Renal cortical epithelial cell (primary cell): ENCODE measurements at regions not wholly inside any gene's neighbourhood (a gene's known extent, or its start where the extent isn't known, plus 50 kb on each side); places are given as distances from the start of the nearest gene placed in this dataset.
"Not testable (repeated sequence)": the region's sequence is repeated elsewhere in the genome, so short reads cannot be mapped to it uniquely, and the experiment has no call there.

ENCODE experiments used
- DNase-seq: peaks from one replicate; pipeline ENCODE4 v3.0.0-alpha.2; 2011; ENCODE audit warnings: low read depth

- no peak for DNase-seq
Measured at GRCh38 chr6:95660544-95660943, 83.2 kb downstream of the MANEA start.

DNA sequence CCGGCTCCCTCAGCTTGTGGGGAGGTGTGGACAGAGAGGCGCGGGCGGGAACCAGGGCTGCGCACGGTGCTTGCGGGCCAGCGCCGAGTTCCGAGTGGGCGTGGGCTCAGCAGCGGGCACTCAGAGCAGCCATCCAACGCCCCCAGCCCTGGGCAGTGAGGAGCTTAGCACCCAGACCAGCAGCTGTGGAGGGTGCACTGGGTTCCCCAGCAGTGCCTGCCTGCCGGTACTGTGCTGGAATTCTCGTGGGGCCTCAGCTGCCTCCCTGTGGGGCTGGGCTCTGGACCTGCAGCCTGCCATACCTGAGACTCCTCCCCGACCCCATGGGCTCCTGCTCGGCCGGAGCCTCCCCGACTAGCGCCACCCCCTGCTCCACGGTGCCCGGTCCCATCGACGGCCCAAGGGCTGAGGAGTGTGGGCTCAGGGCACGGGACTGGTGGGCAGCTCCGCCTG lies 92.7 kb downstream of the MANEA start:
- DNase-seq, result no peak

DNA sequence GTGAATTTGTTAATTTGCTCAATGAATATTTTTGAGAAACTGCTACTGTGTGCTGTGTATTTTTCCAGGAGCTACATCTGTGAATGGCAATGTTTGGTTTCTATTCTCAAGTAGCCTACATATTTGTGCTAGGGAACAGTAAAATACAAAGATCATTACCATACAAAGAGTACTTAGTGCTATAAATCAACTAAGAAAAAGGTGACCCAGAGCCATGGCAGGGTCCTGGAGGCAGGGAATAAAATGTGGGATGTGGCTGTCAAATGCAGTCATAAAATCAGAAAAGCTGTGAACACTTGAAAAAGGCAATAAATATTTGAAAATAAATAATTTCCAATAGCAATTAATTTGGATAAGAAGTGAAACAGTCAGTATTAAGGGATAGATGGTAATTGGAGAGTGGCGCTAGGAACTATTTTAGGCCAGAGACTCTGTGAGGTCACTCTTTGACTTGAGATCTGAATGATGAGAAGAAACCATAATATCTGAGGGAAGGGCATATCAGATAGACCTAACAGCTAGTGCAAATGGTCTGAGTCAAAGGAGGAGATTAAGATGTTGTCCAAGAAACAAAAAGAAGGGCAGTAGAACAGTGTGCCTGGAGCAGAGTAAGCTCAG lies 98.8 kb downstream of the MANEA start:
- DNase-seq, result no peak

DNA sequence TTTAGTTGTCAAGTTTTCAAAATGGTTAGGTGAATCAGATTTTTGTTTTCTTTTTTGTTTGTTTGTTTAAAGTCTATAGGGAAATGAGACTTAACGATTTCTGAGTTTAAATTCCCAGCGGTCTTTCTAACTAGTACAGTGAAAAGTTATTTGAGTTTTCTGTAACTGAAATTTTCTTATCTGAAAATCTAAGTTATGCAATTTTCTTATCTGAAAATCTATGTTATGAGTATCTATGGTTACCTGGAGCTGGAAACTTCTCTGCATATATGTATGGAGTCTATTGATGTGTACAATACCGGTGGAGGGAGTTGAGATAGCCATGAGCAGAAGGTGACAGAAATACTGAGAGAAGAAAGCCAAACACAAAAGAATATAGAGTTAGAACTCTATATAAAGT lies 102.6 kb downstream of the MANEA start:
- no peak for DNase-seq

- DNase-seq, result no peak
Measured at GRCh38 chr6:95681736-95682135, 104.4 kb downstream of the MANEA start.

DNA sequence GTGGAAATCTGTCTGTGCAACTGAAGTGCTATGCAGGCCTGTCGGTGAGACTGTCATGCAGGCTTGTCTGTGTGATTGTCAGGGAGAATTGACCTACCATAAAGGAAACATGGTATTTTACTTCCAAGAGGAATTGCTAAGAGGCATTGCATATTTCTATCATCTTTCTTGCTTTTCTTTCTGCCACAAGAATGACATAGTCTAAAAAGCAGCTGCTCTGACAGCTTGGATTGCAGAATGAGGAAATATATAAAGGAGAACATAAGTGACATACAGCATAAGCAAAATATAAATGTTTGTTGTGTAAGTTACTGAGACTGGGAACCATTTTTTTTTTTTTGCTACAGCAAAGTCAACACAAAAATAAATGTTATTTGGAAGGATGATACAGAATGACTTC lies 105.1 kb downstream of the MANEA start:
- no peak for DNase-seq

DNA sequence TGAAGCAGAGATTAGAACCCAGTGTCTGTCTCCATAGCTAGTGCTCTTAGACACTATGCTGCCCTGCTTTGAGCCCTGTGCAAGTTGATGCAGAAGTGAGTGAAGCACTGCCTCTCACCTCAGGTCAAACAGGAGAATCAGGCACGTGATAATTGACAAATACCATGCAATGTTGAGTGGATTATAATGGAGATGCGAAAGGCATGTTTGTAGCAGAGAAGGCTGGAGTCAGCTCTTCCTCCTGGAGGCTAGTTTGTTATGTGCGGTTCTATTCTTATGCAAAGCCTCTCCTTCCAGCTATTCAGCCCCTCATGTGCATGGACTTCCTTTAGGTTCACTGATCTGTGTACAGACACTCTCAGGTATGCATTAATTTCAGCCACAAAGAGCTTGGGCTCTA lies 108.5 kb downstream of the MANEA start:
- no peak for DNase-seq

GRCh38 chr6:95686272-95686671 lies 108.9 kb downstream of the MANEA start:
- no peak for DNase-seq

GRCh38 chr6:95686895-95687294 lies 109.6 kb downstream of the MANEA start:
- DNase-seq, result no peak

DNA sequence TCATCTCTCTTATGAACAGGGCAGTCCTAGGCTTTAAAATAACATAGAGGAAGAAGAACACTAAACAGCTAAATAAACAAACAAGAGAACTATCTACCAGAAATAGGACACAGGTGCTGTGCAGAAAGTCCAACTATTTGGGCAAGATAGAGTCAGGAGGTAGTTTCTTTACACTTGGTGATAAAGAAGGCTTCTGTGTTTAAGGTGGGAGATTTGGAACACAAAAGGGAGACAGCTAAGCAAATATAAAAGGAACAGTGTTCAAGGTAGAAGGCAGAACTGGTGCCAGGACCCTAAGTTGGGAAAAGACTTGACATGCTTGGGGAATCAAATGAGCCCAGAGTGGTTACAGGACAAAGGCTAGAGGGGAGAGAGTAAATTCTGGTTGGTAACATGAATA lies 110.5 kb downstream of the MANEA start:
- no peak for DNase-seq

GRCh38 chr6:95690328-95690727 lies 113.0 kb downstream of the MANEA start:
- DNase-seq, result no peak

DNA sequence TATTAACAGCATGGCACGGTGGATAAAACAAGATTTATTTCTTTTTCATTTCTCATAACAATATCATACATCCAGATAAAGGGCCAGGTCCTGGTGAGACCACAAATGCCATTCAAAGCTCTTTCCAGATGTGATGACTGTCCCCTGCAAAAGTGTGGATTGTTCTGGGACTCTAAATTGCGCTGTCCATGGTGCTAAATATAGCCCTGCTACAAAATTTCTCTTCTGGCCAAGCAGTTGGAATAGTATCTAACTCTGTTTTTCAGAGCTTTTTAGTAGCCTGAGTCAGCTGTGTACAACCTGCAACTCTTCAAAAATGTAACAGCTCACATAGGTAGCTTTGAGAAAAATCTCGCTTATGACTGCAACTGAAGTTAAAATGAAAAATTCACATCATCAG lies 115.8 kb downstream of the MANEA start:
- peak; percentile 1 for DNase-seq

DNA sequence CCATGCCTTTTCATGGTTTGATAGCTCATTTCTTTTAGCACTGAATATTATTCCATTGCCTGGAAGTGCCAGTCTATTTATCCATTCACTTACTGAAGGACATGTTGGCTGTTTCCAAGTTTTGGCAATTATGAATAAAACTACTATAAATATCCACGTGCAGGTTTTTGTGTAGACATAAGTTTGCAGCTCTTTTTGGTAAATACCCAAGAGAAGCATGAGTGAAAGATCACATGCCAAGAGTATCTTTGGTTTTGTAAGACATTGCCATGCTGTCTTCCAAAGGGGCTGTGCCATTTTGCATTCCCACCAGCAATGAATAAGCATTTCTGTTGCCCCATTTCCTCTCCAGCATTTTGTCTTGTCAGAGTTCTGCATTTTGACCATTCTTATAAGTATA lies 120.9 kb downstream of the MANEA start:
- no peak for DNase-seq

- DNase-seq, result no peak
Measured at GRCh38 chr6:95723638-95724037, 146.3 kb downstream of the MANEA start.

DNA sequence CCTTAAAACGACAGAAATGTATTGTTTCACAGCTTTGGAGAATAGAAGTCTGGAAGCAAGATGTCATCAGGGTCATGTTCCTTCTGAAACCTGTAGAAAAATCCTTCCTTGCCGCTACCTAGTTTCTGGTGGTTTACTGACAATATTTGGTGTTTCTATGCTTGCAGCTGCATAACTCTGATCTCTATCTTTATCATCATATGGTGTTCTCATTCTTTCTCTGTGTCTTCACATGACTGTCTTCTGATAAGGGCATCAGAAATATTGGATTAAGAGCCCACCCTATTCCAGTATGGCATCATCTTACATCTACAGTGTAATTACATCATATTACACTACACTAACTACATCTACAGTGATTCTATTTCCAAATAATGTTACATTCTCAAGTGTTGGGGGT lies 148.0 kb downstream of the MANEA start:
- no peak for DNase-seq

DNA sequence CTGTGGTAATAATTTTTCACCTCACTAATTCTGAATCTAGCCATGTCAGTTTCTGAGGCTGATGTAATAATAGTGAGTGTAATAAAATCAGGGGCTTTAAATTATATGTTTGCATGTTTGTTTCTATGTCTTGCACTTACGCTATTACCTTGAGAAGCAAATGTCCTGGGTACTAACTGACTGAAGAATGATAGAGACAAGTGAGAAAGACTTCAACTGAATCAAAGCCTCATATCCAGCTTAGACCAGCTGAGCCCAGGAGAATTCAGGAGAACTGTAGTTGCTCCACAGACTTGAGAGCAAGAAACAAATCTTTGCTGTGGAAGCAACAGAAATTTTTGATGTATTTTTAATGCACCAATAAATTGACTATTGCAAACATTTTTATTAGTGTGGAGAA lies 162.8 kb downstream of the MANEA start:
- DNase-seq, result no peak

DNA sequence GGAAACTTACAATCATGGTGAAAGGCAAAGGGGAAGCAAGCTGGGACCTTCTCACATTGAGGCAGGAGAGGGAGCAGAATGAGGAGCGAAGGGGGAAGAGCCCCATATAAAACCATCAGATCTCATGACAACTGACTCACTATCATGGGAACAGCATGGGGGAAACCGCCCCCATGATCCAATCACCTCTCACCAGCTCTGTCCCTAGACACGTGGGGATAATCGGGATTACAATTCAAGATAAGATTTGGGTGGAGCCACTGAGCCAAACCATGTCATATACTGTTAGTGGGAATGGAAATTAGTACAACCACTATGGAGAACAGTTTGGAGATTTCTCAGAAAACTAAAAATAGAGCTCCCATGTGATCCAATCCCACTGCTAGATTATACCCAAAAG lies 163.7 kb downstream of the MANEA start:
- DNase-seq, result no peak

- DNase-seq, result no peak
Measured at GRCh38 chr6:95742767-95743289, 165.5 kb downstream of the MANEA start.

GRCh38 chr6:95743591-95743990 lies 166.3 kb downstream of the MANEA start:
- no peak for DNase-seq

DNA sequence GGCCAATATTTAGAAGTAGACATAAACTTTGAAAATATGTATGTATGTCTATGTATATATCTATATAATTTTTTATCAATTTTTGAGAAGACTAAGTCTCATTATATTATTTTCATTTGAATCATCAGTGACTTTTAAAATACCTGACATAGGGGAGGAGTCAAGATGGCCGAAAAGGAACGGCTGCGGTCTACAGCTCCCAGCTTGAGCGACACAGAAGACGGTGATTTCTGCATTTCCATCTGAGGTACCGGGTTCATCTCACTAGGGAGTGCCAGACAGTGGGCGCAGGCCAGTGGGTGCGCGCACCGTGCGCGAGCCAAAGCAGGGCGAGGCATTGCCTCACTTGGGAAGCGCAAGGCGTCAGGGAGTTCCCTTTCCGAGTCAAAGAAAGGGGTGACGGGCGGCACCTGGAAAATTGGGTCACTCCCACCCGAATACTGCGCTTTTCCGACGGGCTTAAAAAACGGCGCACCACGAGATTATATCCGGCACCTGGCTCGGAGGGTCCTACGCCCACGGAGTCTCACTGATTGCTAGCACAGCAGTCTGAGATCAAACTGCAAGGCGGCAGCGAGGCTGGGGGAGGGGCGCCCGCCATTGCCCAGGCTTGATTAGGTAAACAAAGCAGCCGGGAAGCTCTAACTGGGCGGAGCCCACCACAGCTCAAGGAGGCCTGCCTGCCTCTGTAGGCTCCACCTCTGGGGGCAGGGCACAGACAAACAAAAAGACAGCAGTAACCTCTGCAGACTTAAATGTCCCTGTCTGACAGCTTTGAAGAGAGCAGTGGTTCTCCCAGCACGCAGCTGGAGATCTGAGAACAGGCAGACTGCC lies 181.1 kb downstream of the MANEA start:
- not testable (repeated sequence) for DNase-seq

- DNase-seq, result no peak
Measured at GRCh38 chr6:95767897-95768463, 190.6 kb downstream of the MANEA start.

- DNase-seq, result no peak
Measured at GRCh38 chr6:95768539-95768938, 191.2 kb downstream of the MANEA start.

- DNase-seq, result no peak
Measured at GRCh38 chr6:95777338-95777737, 200.0 kb downstream of the MANEA start.
